CD4-positive, alpha-beta T cell treated with Interleukin-6 at 100 ng/mL for 8 hours (primary cell): ENCODE measurements at regions not wholly inside any gene's neighbourhood (a gene's known extent, or its start where the extent isn't known, plus 50 kb on each side); places are given as distances from the start of the nearest gene placed in this dataset.
A peak's percentile ranks its signal among the peaks of the same experiment; 100 is the strongest.

Source experiments
- DNase-seq: peaks from one replicate; pipeline ENCODE4 v3.0.0-alpha.2; 2020; ENCODE audit warnings: mixed read lengths, low spot score

- peak; percentile 64 for DNase-seq
Measured at GRCh38 chr14:66070542-66071319, 415.4 kb upstream of the CCDC196 start.

GRCh38 chr14:66072190-66073084 is 413.7 kb upstream of the CCDC196 start:
- no peak for DNase-seq

- DNase-seq, result no peak
Measured at GRCh38 chr14:66074537-66074936, 411.6 kb upstream of the CCDC196 start.

- no peak for DNase-seq
Measured at GRCh38 chr14:66076176-66076575, 410.0 kb upstream of the CCDC196 start.

GRCh38 chr14:66078006-66078405 is 408.2 kb upstream of the CCDC196 start:
- no peak for DNase-seq

- DNase-seq, result no peak
Measured at GRCh38 chr14:66081594-66082376, 404.4 kb upstream of the CCDC196 start.

- DNase-seq, result no peak
Measured at GRCh38 chr14:66085224-66085623, 400.9 kb upstream of the CCDC196 start.

GRCh38 chr14:66085665-66086064 is 400.5 kb upstream of the CCDC196 start:
- no peak for DNase-seq

- DNase-seq, result no peak
Measured at GRCh38 chr14:66087231-66087630, 398.9 kb upstream of the CCDC196 start.

DNA sequence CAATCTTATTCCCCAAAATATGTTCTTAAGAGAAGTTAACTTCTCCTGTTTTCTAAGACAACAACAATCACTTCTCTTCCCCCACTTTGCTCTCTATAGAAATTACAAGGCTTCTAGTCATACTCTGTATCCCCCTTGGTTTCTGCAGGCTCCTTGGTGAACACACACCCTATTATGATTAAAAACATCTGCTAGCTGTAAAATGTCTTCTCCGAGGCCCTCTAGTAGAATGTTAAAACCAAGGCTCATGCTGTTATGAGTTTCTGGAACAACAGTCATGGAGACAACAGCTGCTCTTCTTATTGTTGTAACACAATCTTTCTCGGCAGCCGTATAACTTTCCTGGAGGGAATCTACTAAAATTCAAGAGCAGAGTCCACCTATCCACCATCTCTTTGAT is 397.5 kb upstream of the CCDC196 start:
- DNase-seq, result no peak

GRCh38 chr14:66092206-66092605 is 394.0 kb upstream of the CCDC196 start:
- no peak for DNase-seq

DNA sequence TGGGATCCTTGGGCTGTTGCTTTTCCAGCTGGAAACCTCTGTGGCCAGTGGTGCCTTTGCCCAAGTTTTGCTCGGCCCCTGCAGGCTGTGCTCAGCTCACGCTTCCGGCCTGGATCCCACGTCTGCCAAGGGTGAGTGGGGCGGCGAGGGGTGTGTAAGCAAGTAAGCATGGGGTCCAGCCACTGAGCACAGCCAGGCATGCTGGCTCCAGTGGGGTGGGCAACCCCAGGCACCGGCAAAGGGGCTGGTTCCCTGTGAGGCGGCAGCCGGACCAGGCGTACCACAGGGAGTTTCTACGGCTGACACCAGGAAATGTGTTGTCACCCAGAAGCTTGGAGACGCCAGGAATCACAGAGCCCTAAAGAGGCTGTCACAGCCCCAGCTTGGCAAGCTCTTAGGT is 393.4 kb upstream of the CCDC196 start:
- no peak for DNase-seq

DNA sequence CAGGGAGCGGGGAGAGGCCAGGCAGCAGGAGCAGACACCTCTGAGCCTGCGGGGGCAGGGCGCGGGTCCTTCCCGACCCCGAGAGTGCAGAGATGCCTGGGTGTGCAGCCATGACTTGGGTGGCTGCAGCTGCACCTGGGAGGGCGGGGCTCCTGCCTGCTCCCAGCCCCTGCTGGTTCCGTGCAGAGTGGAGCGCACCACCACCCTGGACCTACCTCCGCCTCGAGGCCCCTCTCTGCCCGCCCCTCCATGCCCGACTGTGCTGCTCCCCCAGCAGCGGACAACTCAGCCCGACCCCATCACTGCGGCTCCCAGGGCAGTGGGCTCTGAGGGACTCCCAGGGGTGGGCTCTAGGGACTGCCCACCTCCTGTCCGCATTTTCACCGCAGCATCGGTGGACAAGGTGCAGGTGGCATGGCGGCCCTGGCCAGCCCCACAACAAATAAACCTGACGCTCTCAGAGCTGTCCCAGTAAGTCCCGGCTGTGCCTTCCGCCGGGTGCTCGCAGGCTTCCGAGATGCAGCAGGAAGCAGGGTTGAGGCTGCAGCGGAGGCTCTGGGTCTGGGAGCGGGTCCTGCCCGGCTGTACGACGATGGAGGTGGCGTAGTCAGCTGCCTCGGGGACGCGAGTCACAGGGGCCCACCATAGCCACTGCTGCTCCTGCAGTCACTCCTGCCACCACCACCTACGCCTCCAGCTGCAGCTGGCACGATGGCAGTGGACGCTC is 392.0 kb upstream of the CCDC196 start:
- DNase-seq, result no peak

- DNase-seq, result no peak
Measured at GRCh38 chr14:66099451-66099850, 386.7 kb upstream of the CCDC196 start.

DNA sequence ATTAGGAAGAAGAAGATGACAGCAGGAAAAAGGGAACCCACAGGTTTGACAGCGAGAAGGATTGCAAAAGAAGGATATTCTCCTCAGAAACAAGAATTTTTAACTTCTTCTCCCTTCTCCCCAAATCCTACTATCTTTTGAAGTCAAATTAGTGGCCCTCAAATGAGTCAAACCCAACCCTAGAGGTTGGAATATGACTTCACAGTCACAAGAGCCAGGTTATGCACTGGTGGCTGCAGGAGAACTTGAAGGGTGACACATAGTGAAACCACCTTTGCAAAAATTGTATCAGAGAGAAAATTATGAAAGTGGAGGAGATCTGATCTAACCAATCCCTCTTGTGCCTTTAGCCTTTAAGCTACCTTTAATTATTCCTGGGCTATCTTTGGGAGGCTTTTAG is 386.2 kb upstream of the CCDC196 start:
- DNase-seq, result no peak

DNA sequence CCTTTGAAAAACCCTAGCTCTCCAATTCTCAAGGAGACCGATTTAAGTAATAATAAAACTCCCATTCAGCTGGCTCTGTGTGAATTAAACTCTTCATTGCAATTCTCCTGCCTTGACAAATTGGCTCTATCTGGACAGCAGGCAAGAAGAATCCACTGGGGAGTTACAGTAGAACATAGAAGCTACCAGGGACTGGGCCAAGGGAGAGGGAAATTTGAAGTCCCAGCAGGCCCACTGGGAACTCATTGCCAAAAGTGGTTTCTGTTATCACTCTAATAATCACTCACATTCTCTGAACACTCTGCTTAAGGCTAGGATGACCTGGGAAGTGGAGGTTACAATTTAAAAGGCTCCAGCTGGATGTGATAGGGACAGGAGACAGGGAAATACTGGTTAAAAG is 384.5 kb upstream of the CCDC196 start:
- no peak for DNase-seq

DNA sequence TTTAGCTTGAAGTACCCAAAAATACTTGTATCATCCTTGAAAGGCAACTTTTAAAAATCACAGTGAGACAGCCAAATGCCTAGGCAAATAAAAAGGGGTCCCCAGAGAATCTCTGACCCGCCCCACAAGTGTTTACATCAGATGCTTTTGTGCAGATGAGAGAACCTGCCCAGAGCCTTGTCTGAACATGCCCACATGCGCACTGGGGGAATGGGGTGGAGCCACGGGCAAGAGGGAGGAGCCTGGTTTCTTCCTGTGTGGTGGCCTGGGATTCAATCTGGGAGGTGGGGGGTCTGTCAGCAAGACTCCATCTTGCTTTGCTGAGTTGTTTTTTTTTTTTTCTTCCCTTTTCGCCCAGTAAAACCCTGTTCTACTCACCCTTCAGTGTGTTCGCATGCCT is 381.7 kb upstream of the CCDC196 start:
- DNase-seq, result no peak

DNA sequence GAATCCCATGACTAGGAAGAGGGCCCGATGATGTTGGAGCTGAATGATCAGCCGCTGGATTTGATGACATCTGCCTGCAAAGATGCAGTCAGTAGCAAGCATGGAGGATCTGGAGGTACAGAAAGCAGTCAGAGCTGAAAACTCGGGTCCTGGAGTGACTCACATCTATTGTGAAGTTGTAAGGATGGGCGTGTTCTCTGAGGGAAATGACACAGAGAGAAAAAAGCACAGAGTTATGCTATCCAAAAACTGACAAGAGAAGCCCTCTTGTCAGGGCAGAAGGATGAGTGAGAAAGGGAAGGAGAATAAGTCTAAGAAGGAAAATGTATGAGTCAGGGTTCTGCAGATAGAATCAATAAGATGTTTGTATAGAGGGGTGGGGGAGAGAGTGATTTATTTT is 380.4 kb upstream of the CCDC196 start:
- DNase-seq, result no peak

- DNase-seq, result no peak
Measured at GRCh38 chr14:66109426-66109825, 376.7 kb upstream of the CCDC196 start.

- no peak for DNase-seq
Measured at GRCh38 chr14:66111891-66112290, 374.3 kb upstream of the CCDC196 start.

GRCh38 chr14:66114071-66114470 is 372.1 kb upstream of the CCDC196 start:
- no peak for DNase-seq
